Smooth muscle cell (in vitro differentiated cells): ENCODE measurements at regions not wholly inside any gene's neighbourhood (a gene's known extent, or its start where the extent isn't known, plus 50 kb on each side); places are given as distances from the start of the nearest gene placed in this dataset.

Experiments used
- DNase-seq: peaks from one replicate; lab custom pipeline; 2025; ENCODE audit not compliant: unreplicated experiment; lab: John Stamatoyannopoulos, UW
- H2AFZ ChIP-seq: fragments of 200-600 bp; sonication (generic); 2 replicates; pipeline ENCODE4 v1.6.0; 2016; ENCODE audit warnings: antibody characterized with exemption, low read depth, mild to moderate bottlenecking
- H3F3A ChIP-seq: fragments of 200-600 bp; sonication (generic); 2 replicates; pipeline ENCODE4 v1.6.0; 2017; ENCODE audit warnings: antibody characterized with exemption, low read depth
- H3K27ac ChIP-seq: fragments of 200-600 bp; sonication (generic); 2 replicates; pipeline ENCODE4 v1.5.1; 2016; ENCODE audit warnings: low read depth, mild to moderate bottlenecking
- H3K27me3 ChIP-seq: fragments of 200-600 bp; sonication (generic); 2 replicates; pipeline ENCODE4 v1.6.1; 2016; ENCODE audit warnings: low read depth, mild to moderate bottlenecking
- H3K36me3 ChIP-seq: fragments of 200-600 bp; sonication (generic); 2 replicates; pipeline ENCODE4 v1.5.1; 2016; ENCODE audit warnings: low read depth
- H3K4me1 ChIP-seq: fragments of 200-600 bp; sonication (generic); 2 replicates; pipeline ENCODE4 v1.5.1; 2016; ENCODE audit warnings: low read depth
- H3K4me2 ChIP-seq: fragments of 200-600 bp; sonication (generic); 2 replicates; pipeline ENCODE4 v1.6.0; 2016; ENCODE audit warnings: mild to moderate bottlenecking
- H3K4me3 ChIP-seq: fragments of 200-600 bp; sonication (generic); 2 replicates; pipeline ENCODE4 v1.5.1; 2016; ENCODE audit warnings: mild to moderate bottlenecking
- H3K79me2 ChIP-seq: fragments of 200-600 bp; sonication (generic); 2 replicates; pipeline ENCODE4 v1.6.0; 2016; ENCODE audit warnings: low read depth, mild to moderate bottlenecking
- H3K9ac ChIP-seq: fragments of 200-600 bp; sonication (generic); 2 replicates; pipeline ENCODE4 v1.6.0; 2016; ENCODE audit warnings: low read depth
- H3K9me3 ChIP-seq: fragments of 200-600 bp; sonication (generic); replicated peaks from 2 replicates; pipeline ENCODE4 v1.5.1; 2016; ENCODE audit warnings: low read depth
- H4K20me1 ChIP-seq: fragments of 200-600 bp; sonication (generic); 2 replicates; pipeline ENCODE4 v1.6.0; 2016; ENCODE audit warnings: low read depth
- CTCF ChIP-seq: fragments of 200-600 bp; sonication (generic); IDR thresholded peaks from 2 replicates; pipeline ENCODE4 v1.5.1; 2017; ENCODE audit warnings: borderline replicate concordance, mild to moderate bottlenecking, antibody characterized with exemption; ENCODE audit not compliant: insufficient read depth, poor library complexity, severe bottlenecking
- WGBS: methylation state at CpG from one replicate; pipeline ENCODE4 v1.1.7; 2016; ENCODE audit warnings: low lambda C conversion rate; 5-methylcytosine and 5-hydroxymethylcytosine counted together

- Histone ChIP-seq H3F3A (peaks cover 3% of the 10 kb centered on the region), H3K4me1 (no peaks in the 10 kb centered on the region), H2AFZ (no peak overlapping the region), H3K27ac (no peak overlapping the region), H3K36me3 (no peaks in the 10 kb centered on the region), H3K4me2 (no peak overlapping the region), H3K4me3 (no peak overlapping the region), H4K20me1 (no peaks in the 10 kb centered on the region), H3K27me3 (no peaks in the 10 kb centered on the region), H3K9ac (no peak overlapping the region), H3K79me2 (peaks cover 2% of the 10 kb centered on the region), H3K9me3 (no peaks in the 10 kb centered on the region)
- no peak for DNase-seq
- 96% methylated on average over 4 of the region's 4 CpGs for WGBS
- TF ChIP-seq CTCF: no peak
These were observed 78.2 kb upstream of the COL5A1 start for GRCh38 chr9:134563397-134563796.

- Histone ChIP-seq H3K27me3 (no peaks in the 10 kb centered on the region), H3K36me3 (no peaks in the 10 kb centered on the region), H3F3A (peaks cover 3% of the 10 kb centered on the region), H3K9me3 (no peaks in the 10 kb centered on the region), H3K79me2 (no peaks in the 10 kb centered on the region), H3K9ac (no peak overlapping the region), H3K27ac (no peak overlapping the region), H3K4me1 (no peaks in the 10 kb centered on the region), H3K4me2 (no peak overlapping the region), H4K20me1 (no peaks in the 10 kb centered on the region), H2AFZ (no peak overlapping the region), H3K4me3 (no peak overlapping the region)
- no peak for DNase-seq
- TF ChIP-seq CTCF: no peak
- WGBS: 80% methylated on average over 16 of the region's 16 CpGs
These were observed 77.0 kb upstream of the COL5A1 start for GRCh38 chr9:134564431-134565170.

GRCh38 chr9:134565316-134565915, 76.2 kb upstream of the COL5A1 start:
- WGBS: 96% methylated on average over 12 of the region's 14 CpGs
- DNase-seq: no peak
- no peak overlapping the region for H3K4me2 ChIP-seq

More at GRCh38 chr9:134565316-134565915, 76.2 kb upstream of the COL5A1 start:
- H3K27ac ChIP-seq: peak overlapping the region; percentile 7
- H3F3A ChIP-seq: peaks cover 3% of the 10 kb centered on the region
- H3K9ac ChIP-seq: no peak overlapping the region
- TF ChIP-seq CTCF: no peak
- no peaks in the 10 kb centered on the region for H3K27me3 ChIP-seq
- H3K36me3 ChIP-seq: no peaks in the 10 kb centered on the region
- no peak overlapping the region for H2AFZ ChIP-seq
- no peaks in the 10 kb centered on the region for H3K9me3 ChIP-seq
- no peak overlapping the region for H3K4me3 ChIP-seq
- no peaks in the 10 kb centered on the region for H4K20me1 ChIP-seq
- no peaks in the 10 kb centered on the region for H3K4me1 ChIP-seq
- H3K79me2 ChIP-seq: no peaks in the 10 kb centered on the region
